HEK293 (cell line): ENCODE measurements at regions not wholly inside any gene's neighbourhood (a gene's known extent, or its start where the extent isn't known, plus 50 kb on each side); places are given as distances from the start of the nearest gene placed in this dataset.

ENCODE experiments used
- ELK4 ChIP-seq: IDR thresholded peaks from 2 replicates; pipeline ENCODE4 v1.6.1; 2011; ENCODE audit warnings: mild to moderate bottlenecking, low read depth, low read length, borderline replicate concordance
- HOXD13 ChIP-seq: sonication (generic); formaldehyde crosslinking; IDR thresholded peaks from 2 replicates; pipeline ENCODE4 v1.8.0; 2022; ENCODE audit warnings: missing genetic modification reagents, borderline replicate concordance
- INSM2 ChIP-seq: fragments of 450-650 bp; formaldehyde crosslinking; IDR thresholded peaks from 2 replicates; pipeline ENCODE4 v1.5.1; 2016; ENCODE audit warnings: missing biosample characterization, missing genetic modification characterization
- KLF17 ChIP-seq: fragments of 450-650 bp; formaldehyde crosslinking; IDR thresholded peaks from 2 replicates; pipeline ENCODE4 v1.5.1; 2016; ENCODE audit warnings: missing biosample characterization, missing genetic modification characterization
- PATZ1 ChIP-seq: fragments of 450-650 bp; formaldehyde crosslinking; IDR thresholded peaks from 2 replicates; pipeline ENCODE4 v1.5.1; 2016; ENCODE audit warnings: missing biosample characterization, missing genetic modification characterization
- ZBTB44 ChIP-seq: fragments of 450-650 bp; IDR thresholded peaks from 2 replicates; pipeline ENCODE4 v1.5.1; 2018; ENCODE audit warnings: missing biosample characterization, mild to moderate bottlenecking, missing genetic modification characterization
- ZNF433 ChIP-seq: fragments of 450-650 bp; formaldehyde crosslinking; IDR thresholded peaks from 2 replicates; pipeline ENCODE4 v1.5.1; 2016; ENCODE audit warnings: missing biosample characterization, missing genetic modification characterization, low read depth
- ZNF473 ChIP-seq: fragments of 450-650 bp; formaldehyde crosslinking; IDR thresholded peaks from 2 replicates; pipeline ENCODE4 v1.5.1; 2017; ENCODE audit warnings: missing biosample characterization, missing genetic modification characterization
- ZNF529 ChIP-seq: fragments of 450-650 bp; formaldehyde crosslinking; IDR thresholded peaks from 2 replicates; pipeline ENCODE4 v1.5.1; 2017; ENCODE audit warnings: missing genetic modification characterization, missing biosample characterization; ENCODE audit not compliant: insufficient replicate concordance
- ZNF596 ChIP-seq: fragments of 450-650 bp; IDR thresholded peaks from 2 replicates; pipeline ENCODE4 v1.5.0; 2018; ENCODE audit warnings: missing biosample characterization, mild to moderate bottlenecking, missing genetic modification characterization, moderate library complexity
- ZNF658 ChIP-seq: fragments of 450-650 bp; formaldehyde crosslinking; IDR thresholded peaks from 2 replicates; pipeline ENCODE4; 2016; ENCODE audit warnings: missing biosample characterization, missing genetic modification characterization
- ZNF768 ChIP-seq: fragments of 450-650 bp; formaldehyde crosslinking; IDR thresholded peaks from 2 replicates; pipeline ENCODE4 v1.5.1; 2018; ENCODE audit warnings: missing biosample characterization, mild to moderate bottlenecking, missing genetic modification characterization
- TF ChIP-seq, protein P1 (sequence below): fragments of 450-650 bp; formaldehyde crosslinking; IDR thresholded peaks from 2 replicates; pipeline ENCODE4 v1.5.1; 2016; ENCODE audit warnings: missing biosample characterization, missing genetic modification characterization
- TF ChIP-seq, protein P2 (sequence below): fragments of 450-650 bp; formaldehyde crosslinking; IDR thresholded peaks from 2 replicates; pipeline ENCODE4 v1.5.1; 2016; ENCODE audit warnings: missing biosample characterization, missing genetic modification characterization
- TF ChIP-seq, protein P3 (sequence below): fragments of 450-650 bp; formaldehyde crosslinking; IDR thresholded peaks from 2 replicates; pipeline ENCODE4 v1.5.1; 2016; ENCODE audit warnings: missing biosample characterization, missing genetic modification characterization, low read depth

DNA sequence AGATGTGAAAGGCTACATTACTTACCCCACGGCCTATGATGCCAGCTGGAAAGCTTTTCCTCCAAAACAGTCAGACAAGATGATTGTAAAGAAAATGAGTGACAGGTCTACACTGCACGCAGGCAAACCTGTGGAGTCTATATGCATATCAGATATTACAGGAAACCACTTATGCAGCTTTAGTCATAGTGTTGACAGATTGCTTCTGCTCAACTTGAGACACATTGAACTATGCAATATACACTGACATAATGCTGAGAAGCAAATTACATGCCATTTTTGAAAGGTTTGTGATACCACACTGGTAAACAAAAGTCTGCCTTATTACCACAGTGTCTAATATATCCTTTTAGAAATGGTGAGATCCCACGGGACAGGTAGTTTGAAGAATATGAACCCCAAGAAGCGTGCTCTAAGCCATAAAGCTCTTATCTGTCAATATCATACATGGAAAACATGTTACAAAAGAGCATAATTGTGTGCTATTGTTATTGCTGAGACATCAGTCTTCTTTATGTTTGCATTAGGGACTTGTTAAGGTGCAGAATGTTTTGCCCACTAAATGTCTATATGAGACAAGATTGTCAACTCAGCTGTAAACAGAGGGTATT lies 1835.8 kb upstream of the TENM3 start (continued):
- TF ChIP-seq ZNF529 (tag by site-specific recombination) (no peak), ZNF658 (tag by site-specific recombination) (no peak), ZNF473 (no peak), KLF17 (tag by site-specific recombination) (no peak), ZNF768 (tag by site-specific recombination) (no peak), PATZ1 (no peak), INSM2 (tag by site-specific recombination) (no peak), ZBTB44 (no peak), ZNF433 (no peak), HOXD13 (CRISPR knock-in tag) (no peak), ELK4 (no peak), ZNF596 (no peak)
- TF ChIP-seq, protein P1, sequence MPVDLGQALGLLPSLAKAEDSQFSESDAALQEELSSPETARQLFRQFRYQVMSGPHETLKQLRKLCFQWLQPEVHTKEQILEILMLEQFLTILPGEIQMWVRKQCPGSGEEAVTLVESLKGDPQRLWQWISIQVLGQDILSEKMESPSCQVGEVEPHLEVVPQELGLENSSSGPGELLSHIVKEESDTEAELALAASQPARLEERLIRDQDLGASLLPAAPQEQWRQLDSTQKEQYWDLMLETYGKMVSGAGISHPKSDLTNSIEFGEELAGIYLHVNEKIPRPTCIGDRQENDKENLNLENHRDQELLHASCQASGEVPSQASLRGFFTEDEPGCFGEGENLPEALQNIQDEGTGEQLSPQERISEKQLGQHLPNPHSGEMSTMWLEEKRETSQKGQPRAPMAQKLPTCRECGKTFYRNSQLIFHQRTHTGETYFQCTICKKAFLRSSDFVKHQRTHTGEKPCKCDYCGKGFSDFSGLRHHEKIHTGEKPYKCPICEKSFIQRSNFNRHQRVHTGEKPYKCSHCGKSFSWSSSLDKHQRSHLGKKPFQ (tag by site-specific recombination), result no peak
- TF ChIP-seq, protein P2, sequence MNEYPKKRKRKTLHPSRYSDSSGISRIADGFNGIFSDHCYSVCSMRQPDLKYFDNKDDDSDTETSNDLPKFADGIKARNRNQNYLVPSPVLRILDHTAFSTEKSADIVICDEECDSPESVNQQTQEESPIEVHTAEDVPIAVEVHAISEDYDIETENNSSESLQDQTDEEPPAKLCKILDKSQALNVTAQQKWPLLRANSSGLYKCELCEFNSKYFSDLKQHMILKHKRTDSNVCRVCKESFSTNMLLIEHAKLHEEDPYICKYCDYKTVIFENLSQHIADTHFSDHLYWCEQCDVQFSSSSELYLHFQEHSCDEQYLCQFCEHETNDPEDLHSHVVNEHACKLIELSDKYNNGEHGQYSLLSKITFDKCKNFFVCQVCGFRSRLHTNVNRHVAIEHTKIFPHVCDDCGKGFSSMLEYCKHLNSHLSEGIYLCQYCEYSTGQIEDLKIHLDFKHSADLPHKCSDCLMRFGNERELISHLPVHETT (tag by site-specific recombination), result no peak
- TF ChIP-seq, protein P3, sequence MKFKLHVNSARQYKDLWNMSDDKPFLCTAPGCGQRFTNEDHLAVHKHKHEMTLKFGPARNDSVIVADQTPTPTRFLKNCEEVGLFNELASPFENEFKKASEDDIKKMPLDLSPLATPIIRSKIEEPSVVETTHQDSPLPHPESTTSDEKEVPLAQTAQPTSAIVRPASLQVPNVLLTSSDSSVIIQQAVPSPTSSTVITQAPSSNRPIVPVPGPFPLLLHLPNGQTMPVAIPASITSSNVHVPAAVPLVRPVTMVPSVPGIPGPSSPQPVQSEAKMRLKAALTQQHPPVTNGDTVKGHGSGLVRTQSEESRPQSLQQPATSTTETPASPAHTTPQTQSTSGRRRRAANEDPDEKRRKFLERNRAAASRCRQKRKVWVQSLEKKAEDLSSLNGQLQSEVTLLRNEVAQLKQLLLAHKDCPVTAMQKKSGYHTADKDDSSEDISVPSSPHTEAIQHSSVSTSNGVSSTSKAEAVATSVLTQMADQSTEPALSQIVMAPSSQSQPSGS (tag by site-specific recombination), result no peak
